ENCODE measurements at regions not wholly inside any gene's neighbourhood (a gene's known extent, or its start where the extent isn't known, plus 50 kb on each side); places are given as distances from the start of the nearest gene placed in this dataset.

DNA sequence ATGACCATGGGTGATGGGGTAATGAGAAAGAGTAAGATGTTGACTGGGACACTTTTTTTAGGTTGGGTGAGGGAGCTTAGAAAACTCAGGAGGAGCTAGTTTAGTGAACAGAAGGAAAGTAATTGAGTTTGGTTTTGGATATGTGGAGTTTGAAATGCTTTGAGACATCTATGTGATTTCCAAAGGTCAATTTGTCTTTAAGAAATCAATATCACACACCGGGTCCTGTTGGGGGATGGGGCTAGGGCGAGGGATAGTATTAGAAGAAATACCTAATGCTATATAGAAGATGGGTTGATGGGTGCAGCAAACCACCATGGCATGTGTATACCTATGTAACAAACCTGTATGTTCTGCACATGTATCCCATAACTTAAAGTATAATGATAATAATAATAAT is 118.4 kb downstream of the ASCL1 start:
- no peak for DNase-seq

GRCh38 chr12:103077108-103077773 is 119.8 kb downstream of the ASCL1 start:
- Histone ChIP-seq H3K9ac (ENCODE audit: low read length in 3 of 3) (no peak overlapping the region), H3K4me3 (ENCODE audit: low read length in 3 of 3) (no peak overlapping the region)
- intact Hi-C loops (cut with DNase I) = no loop called here

More for the DNA sequence above, 118.4 kb downstream of the ASCL1 start:
- intact Hi-C loops (cut with DNase I) = no loop called here
- Histone ChIP-seq H3K4me3 (ENCODE audit: low read length in 3 of 3) (no peak overlapping the region), H3K9ac (ENCODE audit: low read length in 3 of 3) (no peak overlapping the region), H3K27ac (ENCODE audit: low read depth in 2 of 2, low read length in 2 of 2) (no peak overlapping the region), H3K4me1 (ENCODE audit: control insufficient read depth in 2 of 3, insufficient read depth in 2 of 3, low read depth in 1 of 3, low read length in 3 of 3) (no peaks in the 10 kb centered on the region), H3K9me3 (ENCODE audit: control insufficient read depth in 2 of 3, insufficient read depth in 1 of 3, low read length in 3 of 3) (peaks cover 0 to 2% (median 2%) of the 10 kb centered on the region in 3 donors), H3K36me3 (ENCODE audit: control insufficient read depth in 2 of 3, insufficient read depth in 3 of 3, low read length in 3 of 3) (no peaks in the 10 kb centered on the region), H3K27me3 (ENCODE audit: control insufficient read depth, insufficient read depth, low read length) (no peaks in the 10 kb centered on the region)
- TF ChIP-seq, protein P1, sequence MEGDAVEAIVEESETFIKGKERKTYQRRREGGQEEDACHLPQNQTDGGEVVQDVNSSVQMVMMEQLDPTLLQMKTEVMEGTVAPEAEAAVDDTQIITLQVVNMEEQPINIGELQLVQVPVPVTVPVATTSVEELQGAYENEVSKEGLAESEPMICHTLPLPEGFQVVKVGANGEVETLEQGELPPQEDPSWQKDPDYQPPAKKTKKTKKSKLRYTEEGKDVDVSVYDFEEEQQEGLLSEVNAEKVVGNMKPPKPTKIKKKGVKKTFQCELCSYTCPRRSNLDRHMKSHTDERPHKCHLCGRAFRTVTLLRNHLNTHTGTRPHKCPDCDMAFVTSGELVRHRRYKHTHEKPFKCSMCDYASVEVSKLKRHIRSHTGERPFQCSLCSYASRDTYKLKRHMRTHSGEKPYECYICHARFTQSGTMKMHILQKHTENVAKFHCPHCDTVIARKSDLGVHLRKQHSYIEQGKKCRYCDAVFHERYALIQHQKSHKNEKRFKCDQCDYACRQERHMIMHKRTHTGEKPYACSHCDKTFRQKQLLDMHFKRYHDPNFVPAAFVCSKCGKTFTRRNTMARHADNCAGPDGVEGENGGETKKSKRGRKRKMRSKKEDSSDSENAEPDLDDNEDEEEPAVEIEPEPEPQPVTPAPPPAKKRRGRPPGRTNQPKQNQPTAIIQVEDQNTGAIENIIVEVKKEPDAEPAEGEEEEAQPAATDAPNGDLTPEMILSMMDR (IDR thresholded peaks at IDR 0.05; ENCODE audit: borderline replicate concordance, extremely low read depth, insufficient read depth) = no peak
- FAIRE-seq = no peak

GRCh38 chr12:103085541-103085940 is 128.1 kb downstream of the ASCL1 start:
- Histone ChIP-seq H3K36me3 (ENCODE audit: control insufficient read depth in 2 of 3, insufficient read depth in 3 of 3, low read length in 3 of 3) (no peaks in the 10 kb centered on the region), H3K9me3 (ENCODE audit: control insufficient read depth in 2 of 3, insufficient read depth in 1 of 3, low read length in 3 of 3) (peaks cover 0 to 3% (median 3%) of the 10 kb centered on the region in 3 donors), H3K4me1 (ENCODE audit: control insufficient read depth in 2 of 3, insufficient read depth in 2 of 3, low read depth in 1 of 3, low read length in 3 of 3) (no peaks in the 10 kb centered on the region), H3K27me3 (ENCODE audit: control insufficient read depth, insufficient read depth, low read length) (no peaks in the 10 kb centered on the region), H3K27ac (ENCODE audit: low read depth in 2 of 2, low read length in 2 of 2) (no peak overlapping the region), H3K4me3 (ENCODE audit: low read length in 3 of 3) (no peak overlapping the region), H3K9ac (ENCODE audit: low read length in 3 of 3) (no peak overlapping the region)
- TF ChIP-seq, protein P1 (IDR thresholded peaks at IDR 0.05; ENCODE audit: borderline replicate concordance, extremely low read depth, insufficient read depth) = no peak
- FAIRE-seq (no peak), DNase-seq (peak in 1 of 5 donors; percentile 1)
- intact Hi-C loops (cut with DNase I) = no loop called here

More at GRCh38 chr12:103077108-103077773, 119.8 kb downstream of the ASCL1 start:
- Histone ChIP-seq H3K4me1 (ENCODE audit: control insufficient read depth in 2 of 3, insufficient read depth in 2 of 3, low read depth in 1 of 3, low read length in 3 of 3) (no peaks in the 10 kb centered on the region), H3K27me3 (ENCODE audit: control insufficient read depth, insufficient read depth, low read length) (no peaks in the 10 kb centered on the region), H3K27ac (ENCODE audit: low read depth in 2 of 2, low read length in 2 of 2) (no peak overlapping the region), H3K36me3 (ENCODE audit: control insufficient read depth in 2 of 3, insufficient read depth in 3 of 3, low read length in 3 of 3) (no peaks in the 10 kb centered on the region), H3K9me3 (ENCODE audit: control insufficient read depth in 2 of 3, insufficient read depth in 1 of 3, low read length in 3 of 3) (peaks cover 0 to 3% (median 3%) of the 10 kb centered on the region in 3 donors)
- DNase-seq (no peak), FAIRE-seq (no peak)
- TF ChIP-seq, protein P1 (IDR thresholded peaks at IDR 0.05; ENCODE audit: borderline replicate concordance, extremely low read depth, insufficient read depth) = no peak
